HEK293 (cell line): ENCODE measurements at regions not wholly inside any gene's neighbourhood (a gene's known extent, or its start where the extent isn't known, plus 50 kb on each side); places are given as distances from the start of the nearest gene placed in this dataset.

Source experiments
- CTCF ChIA-PET: fragments of 350-600 bp; formaldehyde crosslinking; extraction: SDS; loops from one replicate; lab custom pipeline; 2021; ENCODE audit warnings: antibody characterized with exemption; lab: Yijun Ruan, JAX
- POLR2A ChIA-PET: fragments of 300-600 bp; formaldehyde crosslinking; extraction: SDS; loops from one replicate; lab custom pipeline; 2020; ENCODE audit warnings: antibody characterized with exemption, inconsistent platforms; lab: Yijun Ruan, JAX
- H3K27ac ChIP-seq: fragments of 200-500 bp; sonication (Bioruptor generic); 2 replicates; pipeline ENCODE4 v1.5.1; 2014; ENCODE audit warnings: low read depth, low read length, control low read depth, inconsistent platforms; ENCODE audit errors: extremely low read depth
- H3K36me3 ChIP-seq, 2 experiments: fragments of 200-500 bp in 1 of 2; sonication (Bioruptor generic) in 1 of 2; 1 replicate in 1 of 2; 2 replicates in 1 of 2; pipeline ENCODE4 v1.5.1; 2014 to 2017; ENCODE audit warnings: inconsistent platforms in 2 of 2, low read length in 2 of 2; ENCODE audit not compliant: control insufficient read depth in 2 of 2, insufficient read depth in 1 of 2
- H3K4me1 ChIP-seq: fragments of 200-500 bp; sonication (Bioruptor generic); 2 replicates; pipeline ENCODE4 v1.5.1; 2014; ENCODE audit warnings: mild to moderate bottlenecking, low read length, inconsistent platforms; ENCODE audit not compliant: control insufficient read depth, insufficient read depth
- H3K4me3 ChIP-seq: 2 replicates; pipeline ENCODE4 v1.5.1; 2011; ENCODE audit warnings: low read depth, mild to moderate bottlenecking, control low read depth, low read length, moderate library complexity
- H3K9me3 ChIP-seq: fragments of 200-500 bp; sonication (Bioruptor generic); 2 replicates; pipeline ENCODE4 v1.5.1; 2014; ENCODE audit warnings: low read depth, low read length, inconsistent platforms; ENCODE audit not compliant: control insufficient read depth, insufficient read depth
- FEZF1 ChIP-seq: fragments of 450-650 bp; formaldehyde crosslinking; IDR thresholded peaks from 2 replicates; pipeline ENCODE4 v1.5.1; 2016; ENCODE audit warnings: missing biosample characterization, missing genetic modification characterization
- OSR2 ChIP-seq: fragments of 450-650 bp; formaldehyde crosslinking; IDR thresholded peaks from 2 replicates; pipeline ENCODE4 v1.5.1; 2016; ENCODE audit warnings: missing biosample characterization, missing genetic modification characterization
- TSHZ1 ChIP-seq: fragments of 450-650 bp; formaldehyde crosslinking; IDR thresholded peaks from 2 replicates; pipeline ENCODE4 v1.5.1; 2016; ENCODE audit warnings: missing biosample characterization, missing genetic modification characterization, borderline replicate concordance
- ZBTB1 ChIP-seq: fragments of 450-650 bp; formaldehyde crosslinking; IDR thresholded peaks from 2 replicates; pipeline ENCODE4 v1.5.1; 2016; ENCODE audit warnings: missing biosample characterization, missing genetic modification characterization
- ZBTB20 ChIP-seq: fragments of 450-650 bp; formaldehyde crosslinking; IDR thresholded peaks from 2 replicates; pipeline ENCODE4 v1.5.1; 2016; ENCODE audit warnings: missing biosample characterization, missing genetic modification characterization
- ZFP3 ChIP-seq: fragments of 450-650 bp; formaldehyde crosslinking; IDR thresholded peaks from 2 replicates; pipeline ENCODE4 v1.5.1; 2016; ENCODE audit warnings: low read depth, missing biosample characterization, missing genetic modification characterization
- ZNF280D ChIP-seq: fragments of 450-650 bp; formaldehyde crosslinking; IDR thresholded peaks from 2 replicates; pipeline ENCODE4 v1.5.1; 2016; ENCODE audit warnings: missing biosample characterization, missing genetic modification characterization
- ZNF311 ChIP-seq: fragments of 450-650 bp; formaldehyde crosslinking; IDR thresholded peaks from 2 replicates; pipeline ENCODE4 v1.5.1; 2017; ENCODE audit warnings: missing biosample characterization, missing genetic modification characterization, borderline replicate concordance
- ZNF335 ChIP-seq: fragments of 450-650 bp; formaldehyde crosslinking; conservative IDR thresholded peaks from 2 replicates; pipeline ENCODE4 v1.5.1; 2016; ENCODE audit warnings: missing biosample characterization, missing genetic modification characterization
- ZNF433 ChIP-seq: fragments of 450-650 bp; formaldehyde crosslinking; IDR thresholded peaks from 2 replicates; pipeline ENCODE4 v1.5.1; 2016; ENCODE audit warnings: missing biosample characterization, missing genetic modification characterization, low read depth
- ZNF473 ChIP-seq: fragments of 450-650 bp; formaldehyde crosslinking; IDR thresholded peaks from 2 replicates; pipeline ENCODE4 v1.5.1; 2017; ENCODE audit warnings: missing biosample characterization, missing genetic modification characterization
- ZNF558 ChIP-seq: fragments of 450-650 bp; formaldehyde crosslinking; IDR thresholded peaks from 2 replicates; pipeline ENCODE4 v1.5.1; 2016; ENCODE audit warnings: missing biosample characterization, missing genetic modification characterization
- ZNF76 ChIP-seq: fragments of 450-650 bp; formaldehyde crosslinking; IDR thresholded peaks from 2 replicates; pipeline ENCODE4; 2016; ENCODE audit warnings: low read depth, missing biosample characterization, missing genetic modification characterization, borderline replicate concordance
- ZNF791 ChIP-seq: fragments of 450-650 bp; formaldehyde crosslinking; IDR thresholded peaks from 2 replicates; pipeline ENCODE4 v1.5.1; 2016; ENCODE audit warnings: missing biosample characterization, missing genetic modification characterization
- TF ChIP-seq, protein P1 (sequence below): fragments of 450-650 bp; formaldehyde crosslinking; optimal IDR thresholded peaks from 2 replicates; pipeline ENCODE3; 2016; ENCODE audit warnings: missing biosample characterization, mild to moderate bottlenecking, missing genetic modification characterization
- TF ChIP-seq, protein P2 (sequence below): fragments of 450-650 bp; formaldehyde crosslinking; IDR thresholded peaks from 2 replicates; pipeline ENCODE4 v1.5.1; 2016; ENCODE audit warnings: missing biosample characterization, missing genetic modification characterization
- TF ChIP-seq, protein P3 (sequence below): fragments of 450-650 bp; formaldehyde crosslinking; IDR thresholded peaks from 2 replicates; pipeline ENCODE4 v1.5.1; 2016; ENCODE audit warnings: missing biosample characterization, missing genetic modification characterization
- TF ChIP-seq, protein P4 (sequence below): fragments of 450-650 bp; formaldehyde crosslinking; IDR thresholded peaks from 2 replicates; pipeline ENCODE4 v1.5.1; 2016; ENCODE audit warnings: missing biosample characterization, missing genetic modification characterization, borderline replicate concordance

- Histone ChIP-seq H3K4me1 (no peaks in the 10 kb centered on the region), H3K4me3 (no peak overlapping the region), H3K36me3 (no peaks in the 10 kb centered on the region), H3K9me3 (no peaks in the 10 kb centered on the region), H3K27ac (no peak overlapping the region)
- ChIA-PET POLR2A (no interaction called here), CTCF (interaction anchor here (0.6 to 1.6 kb wide), 4 partner anchors 9 to 808 kb away, joined by 3 to 5 read pairs (median 4); no protein-coding TSS in a partner anchor)
- TF ChIP-seq, protein P1, sequence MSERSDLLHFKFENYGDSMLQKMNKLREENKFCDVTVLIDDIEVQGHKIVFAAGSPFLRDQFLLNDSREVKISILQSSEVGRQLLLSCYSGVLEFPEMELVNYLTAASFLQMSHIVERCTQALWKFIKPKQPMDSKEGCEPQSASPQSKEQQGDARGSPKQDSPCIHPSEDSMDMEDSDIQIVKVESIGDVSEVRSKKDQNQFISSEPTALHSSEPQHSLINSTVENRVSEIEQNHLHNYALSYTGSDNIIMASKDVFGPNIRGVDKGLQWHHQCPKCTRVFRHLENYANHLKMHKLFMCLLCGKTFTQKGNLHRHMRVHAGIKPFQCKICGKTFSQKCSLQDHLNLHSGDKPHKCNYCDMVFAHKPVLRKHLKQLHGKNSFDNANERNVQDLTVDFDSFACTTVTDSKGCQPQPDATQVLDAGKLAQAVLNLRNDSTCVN = no peak
- TF ChIP-seq ZNF335 (tag by site-specific recombination) = no peak
- TF ChIP-seq ZNF76 (tag by site-specific recombination) = no peak
- TF ChIP-seq, protein P2, sequence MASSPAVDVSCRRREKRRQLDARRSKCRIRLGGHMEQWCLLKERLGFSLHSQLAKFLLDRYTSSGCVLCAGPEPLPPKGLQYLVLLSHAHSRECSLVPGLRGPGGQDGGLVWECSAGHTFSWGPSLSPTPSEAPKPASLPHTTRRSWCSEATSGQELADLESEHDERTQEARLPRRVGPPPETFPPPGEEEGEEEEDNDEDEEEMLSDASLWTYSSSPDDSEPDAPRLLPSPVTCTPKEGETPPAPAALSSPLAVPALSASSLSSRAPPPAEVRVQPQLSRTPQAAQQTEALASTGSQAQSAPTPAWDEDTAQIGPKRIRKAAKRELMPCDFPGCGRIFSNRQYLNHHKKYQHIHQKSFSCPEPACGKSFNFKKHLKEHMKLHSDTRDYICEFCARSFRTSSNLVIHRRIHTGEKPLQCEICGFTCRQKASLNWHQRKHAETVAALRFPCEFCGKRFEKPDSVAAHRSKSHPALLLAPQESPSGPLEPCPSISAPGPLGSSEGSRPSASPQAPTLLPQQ = no peak
- TF ChIP-seq ZNF433 = no peak
- TF ChIP-seq, protein P3, sequence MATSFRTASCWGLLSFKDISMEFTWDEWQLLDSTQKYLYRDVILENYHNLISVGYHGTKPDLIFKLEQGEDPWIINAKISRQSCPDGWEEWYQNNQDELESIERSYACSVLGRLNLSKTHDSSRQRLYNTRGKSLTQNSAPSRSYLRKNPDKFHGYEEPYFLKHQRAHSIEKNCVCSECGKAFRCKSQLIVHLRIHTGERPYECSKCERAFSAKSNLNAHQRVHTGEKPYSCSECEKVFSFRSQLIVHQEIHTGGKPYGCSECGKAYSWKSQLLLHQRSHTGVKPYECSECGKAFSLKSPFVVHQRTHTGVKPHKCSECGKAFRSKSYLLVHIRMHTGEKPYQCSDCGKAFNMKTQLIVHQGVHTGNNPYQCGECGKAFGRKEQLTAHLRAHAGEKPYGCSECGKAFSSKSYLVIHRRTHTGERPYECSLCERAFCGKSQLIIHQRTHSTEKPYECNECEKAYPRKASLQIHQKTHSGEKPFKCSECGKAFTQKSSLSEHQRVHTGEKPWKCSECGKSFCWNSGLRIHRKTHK = no peak
- TF ChIP-seq ZBTB1 (tag by site-specific recombination) = no peak
- no peak for TF ChIP-seq ZFP3 (tag by site-specific recombination)
- TF ChIP-seq, protein P4, sequence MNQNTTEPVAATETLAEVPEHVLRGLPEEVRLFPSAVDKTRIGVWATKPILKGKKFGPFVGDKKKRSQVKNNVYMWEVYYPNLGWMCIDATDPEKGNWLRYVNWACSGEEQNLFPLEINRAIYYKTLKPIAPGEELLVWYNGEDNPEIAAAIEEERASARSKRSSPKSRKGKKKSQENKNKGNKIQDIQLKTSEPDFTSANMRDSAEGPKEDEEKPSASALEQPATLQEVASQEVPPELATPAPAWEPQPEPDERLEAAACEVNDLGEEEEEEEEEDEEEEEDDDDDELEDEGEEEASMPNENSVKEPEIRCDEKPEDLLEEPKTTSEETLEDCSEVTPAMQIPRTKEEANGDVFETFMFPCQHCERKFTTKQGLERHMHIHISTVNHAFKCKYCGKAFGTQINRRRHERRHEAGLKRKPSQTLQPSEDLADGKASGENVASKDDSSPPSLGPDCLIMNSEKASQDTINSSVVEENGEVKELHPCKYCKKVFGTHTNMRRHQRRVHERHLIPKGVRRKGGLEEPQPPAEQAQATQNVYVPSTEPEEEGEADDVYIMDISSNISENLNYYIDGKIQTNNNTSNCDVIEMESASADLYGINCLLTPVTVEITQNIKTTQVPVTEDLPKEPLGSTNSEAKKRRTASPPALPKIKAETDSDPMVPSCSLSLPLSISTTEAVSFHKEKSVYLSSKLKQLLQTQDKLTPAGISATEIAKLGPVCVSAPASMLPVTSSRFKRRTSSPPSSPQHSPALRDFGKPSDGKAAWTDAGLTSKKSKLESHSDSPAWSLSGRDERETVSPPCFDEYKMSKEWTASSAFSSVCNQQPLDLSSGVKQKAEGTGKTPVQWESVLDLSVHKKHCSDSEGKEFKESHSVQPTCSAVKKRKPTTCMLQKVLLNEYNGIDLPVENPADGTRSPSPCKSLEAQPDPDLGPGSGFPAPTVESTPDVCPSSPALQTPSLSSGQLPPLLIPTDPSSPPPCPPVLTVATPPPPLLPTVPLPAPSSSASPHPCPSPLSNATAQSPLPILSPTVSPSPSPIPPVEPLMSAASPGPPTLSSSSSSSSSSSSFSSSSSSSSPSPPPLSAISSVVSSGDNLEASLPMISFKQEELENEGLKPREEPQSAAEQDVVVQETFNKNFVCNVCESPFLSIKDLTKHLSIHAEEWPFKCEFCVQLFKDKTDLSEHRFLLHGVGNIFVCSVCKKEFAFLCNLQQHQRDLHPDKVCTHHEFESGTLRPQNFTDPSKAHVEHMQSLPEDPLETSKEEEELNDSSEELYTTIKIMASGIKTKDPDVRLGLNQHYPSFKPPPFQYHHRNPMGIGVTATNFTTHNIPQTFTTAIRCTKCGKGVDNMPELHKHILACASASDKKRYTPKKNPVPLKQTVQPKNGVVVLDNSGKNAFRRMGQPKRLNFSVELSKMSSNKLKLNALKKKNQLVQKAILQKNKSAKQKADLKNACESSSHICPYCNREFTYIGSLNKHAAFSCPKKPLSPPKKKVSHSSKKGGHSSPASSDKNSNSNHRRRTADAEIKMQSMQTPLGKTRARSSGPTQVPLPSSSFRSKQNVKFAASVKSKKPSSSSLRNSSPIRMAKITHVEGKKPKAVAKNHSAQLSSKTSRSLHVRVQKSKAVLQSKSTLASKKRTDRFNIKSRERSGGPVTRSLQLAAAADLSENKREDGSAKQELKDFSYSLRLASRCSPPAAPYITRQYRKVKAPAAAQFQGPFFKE (tag by site-specific recombination) = no peak
- TF ChIP-seq ZNF280D (tag by site-specific recombination) = no peak
- TF ChIP-seq ZBTB20 (tag by site-specific recombination) = no peak
- no peak for TF ChIP-seq ZNF558 (tag by site-specific recombination)
- TF ChIP-seq ZNF791 = no peak
- TF ChIP-seq ZNF311 (tag by site-specific recombination) = no peak
- TF ChIP-seq TSHZ1 (tag by site-specific recombination) = no peak
- no peak for TF ChIP-seq ZNF473
- no peak for TF ChIP-seq FEZF1
- no peak for TF ChIP-seq OSR2 (tag by site-specific recombination)
These were observed 51.1 kb upstream of the SMARCA2 start for GRCh38 chr9:1964093-1964492.
